A549 (cell line): ENCODE measurements at regions not wholly inside any gene's neighbourhood (a gene's known extent, or its start where the extent isn't known, plus 50 kb on each side); places are given as distances from the start of the nearest gene placed in this dataset.

Experiments used
- ATAC-seq, 2 experiments: fragments of 200-7000 bp in 1 of 2; fragments of >200 bp in 1 of 2; cut with Nextera tagmentation in 1 of 2; cut with Tn5 transposase in 1 of 2; 3 replicates each; pipeline versions ENCODE4 v1.8.0 to v1.9.1; 2018 to 2020; ENCODE audit warnings: mild to moderate bottlenecking in 1 of 2, moderate library complexity in 1 of 2
- CTCF ChIA-PET: fragments of 300-600 bp; sonication (Branson Sonifier 250); formaldehyde crosslinking; extraction: SDS; loops from one replicate; lab custom pipeline; 2021; ENCODE audit warnings: antibody characterized with exemption, inconsistent platforms; lab: Yijun Ruan, JAX
- POLR2A ChIA-PET: fragments of 350-600 bp; formaldehyde crosslinking; extraction: SDS; loops from one replicate; lab custom pipeline; 2021; ENCODE audit warnings: antibody characterized with exemption, inconsistent platforms; lab: Yijun Ruan, JAX
- DNase-seq, 2 experiments: peaks; one replicate each; pipeline versions ENCODE4 v3.0.0 to v3.0.0-alpha.2; 2011 to 2016; ENCODE audit warnings: low read depth in 1 of 2, low spot score in 1 of 2
- FAIRE-seq: peaks from 2 replicates; lab custom pipeline; 2011; peaks lifted over from hg19 to GRCh38; lab: Jason Lieb, UNC
- H3K27ac ChIP-seq, 2 experiments: fragments of >200 bp; sonication (Bioruptor Twin); formaldehyde crosslinking; 3 replicates each; pipeline ENCODE4 v1.5.1; 2016 to 2017
- H3K4me1 ChIP-seq: fragments of >200 bp; sonication (Bioruptor Twin); formaldehyde crosslinking; 3 replicates; pipeline ENCODE4 v1.6.1; 2016
- H3K4me2 ChIP-seq: fragments of >200 bp; sonication (Bioruptor Twin); formaldehyde crosslinking; 3 replicates; pipeline ENCODE4 v1.6.1; 2016
- H3K4me3 ChIP-seq: fragments of >200 bp; sonication (Bioruptor Twin); formaldehyde crosslinking; 3 replicates; pipeline ENCODE4 v1.5.1; 2016
- H3K9me3 ChIP-seq: fragments of >200 bp; sonication (Bioruptor Twin); formaldehyde crosslinking; 3 replicates; pipeline ENCODE4 v1.6.1; 2016
- BHLHE40 ChIP-seq: IDR thresholded peaks from 2 replicates; pipeline ENCODE4 v1.6.1; 2012; ENCODE audit warnings: low read depth, low read length, inconsistent platforms
- CBX8 ChIP-seq: fragments of 200-600 bp; sonication (generic); IDR thresholded peaks from 2 replicates; pipeline ENCODE4 v1.6.1; 2016
- EHF ChIP-seq: fragments of 250-450 bp; sonication (Bioruptor Pico); IDR thresholded peaks from 2 replicates; pipeline ENCODE4 v1.5.0; 2020; ENCODE audit warnings: mild to moderate bottlenecking
- FOSL2 ChIP-seq, 2 experiments: fragments of 450-650 bp in 1 of 2; fragments of >200 bp in 1 of 2; sonication (Bioruptor Twin) in 1 of 2; formaldehyde crosslinking; IDR thresholded peaks; 2 replicates each; pipeline versions ENCODE4 v1.5.0 to v1.6.1; 2016 to 2020; ENCODE audit warnings: mild to moderate bottlenecking in 1 of 2, moderate library complexity in 1 of 2
- HDAC2 ChIP-seq: fragments of 200-600 bp; sonication (generic); IDR thresholded peaks from 2 replicates; pipeline ENCODE4 v1.6.1; 2016
- HOXB5 ChIP-seq: fragments of 250-450 bp; sonication (Bioruptor Pico); IDR thresholded peaks from 2 replicates; pipeline ENCODE4 v1.5.0; 2020; ENCODE audit warnings: mild to moderate bottlenecking, moderate library complexity
- KDM1A ChIP-seq: fragments of 200-600 bp; sonication (generic); IDR thresholded peaks from 2 replicates; pipeline ENCODE4 v1.6.1; 2016; ENCODE audit warnings: low read depth, mild to moderate bottlenecking
- KDM5A ChIP-seq: fragments of 200-600 bp; sonication (generic); IDR thresholded peaks from 2 replicates; pipeline ENCODE4 v1.6.1; 2016; ENCODE audit warnings: antibody characterized with exemption, mild to moderate bottlenecking
- NFE2L2 ChIP-seq: fragments of 150-350 bp; conservative IDR thresholded peaks from 2 replicates; pipeline ENCODE4 v1.6.1; 2014; ENCODE audit warnings: low read length
- NR3C1 ChIP-seq: fragments of >200 bp; sonication (Bioruptor Twin); formaldehyde crosslinking; IDR thresholded peaks from 3 replicates; pipeline ENCODE4 v1.6.1; 2017
- POLR2AphosphoS2 ChIP-seq: conservative IDR thresholded peaks from 2 replicates; pipeline ENCODE4 v1.6.1; 2012; ENCODE audit warnings: low read length, improper control_type of control experiment, inconsistent platforms
- RAD21 ChIP-seq, 2 experiments: fragments of >200 bp in 1 of 2; sonication (Bioruptor Twin) in 1 of 2; formaldehyde crosslinking in 1 of 2; IDR thresholded peaks in 1 of 2; conservative IDR thresholded peaks in 1 of 2; 2 replicates in 1 of 2; 3 replicates in 1 of 2; pipeline ENCODE4 v1.6.1; 2012 to 2018; ENCODE audit warnings: inconsistent platforms in 1 of 2
- RCOR1 ChIP-seq: fragments of 150-350 bp; IDR thresholded peaks from 2 replicates; pipeline ENCODE4 v1.6.1; 2014; ENCODE audit warnings: antibody characterized with exemption, low read length, low read depth
- TP53 ChIP-seq: fragments of 250-450 bp; sonication (Bioruptor Pico); IDR thresholded peaks from 2 replicates; pipeline ENCODE4 v1.5.0; 2021; ENCODE audit warnings: mild to moderate bottlenecking, moderate library complexity
- ZC3H11A ChIP-seq: fragments of 450-650 bp; IDR thresholded peaks from 2 replicates; pipeline ENCODE4 v1.6.1; 2014; ENCODE audit warnings: antibody characterized with exemption, mild to moderate bottlenecking
- ZSCAN20 ChIP-seq: fragments of 250-450 bp; sonication (Bioruptor Pico); IDR thresholded peaks from 2 replicates; pipeline ENCODE4 v1.8.0; 2022; ENCODE audit warnings: mild to moderate bottlenecking, moderate library complexity
- WGBS: methylation state at CpG from one replicate; pipeline ENCODE4 v1.1.6; 2017; ENCODE audit errors: missing lambda C conversion rate; 5-methylcytosine and 5-hydroxymethylcytosine counted together
- TF ChIP-seq, protein P1 (sequence below): fragments of >200 bp; sonication (Bioruptor Twin); formaldehyde crosslinking; IDR thresholded peaks from 3 replicates; pipeline ENCODE4 v1.6.1; 2016
- TF ChIP-seq, protein P2 (sequence below): fragments of 200-600 bp; sonication (generic); IDR thresholded peaks from 2 replicates; pipeline ENCODE4 v1.6.1; 2016; ENCODE audit warnings: antibody characterized with exemption, mild to moderate bottlenecking, moderate library complexity
- TF ChIP-seq, protein P3 (sequence below): fragments of >200 bp; sonication (Bioruptor Twin); formaldehyde crosslinking; IDR thresholded peaks from 3 replicates; pipeline ENCODE4 v1.5.1; 2016
- TF ChIP-seq, protein P4 (sequence below): fragments of >200 bp; sonication (Bioruptor Twin); formaldehyde crosslinking; IDR thresholded peaks from 2 replicates; pipeline ENCODE4 v1.6.1; 2016
- TF ChIP-seq, protein P5 (sequence below): fragments of 250-450 bp; sonication (Bioruptor Pico); IDR thresholded peaks from 2 replicates; pipeline ENCODE4 v1.5.0; 2020; ENCODE audit warnings: low read depth, mild to moderate bottlenecking, moderate library complexity
- TF ChIP-seq, protein P6 (sequence below): IDR thresholded peaks from 2 replicates; pipeline ENCODE4 v1.6.1; 2012

DNA sequence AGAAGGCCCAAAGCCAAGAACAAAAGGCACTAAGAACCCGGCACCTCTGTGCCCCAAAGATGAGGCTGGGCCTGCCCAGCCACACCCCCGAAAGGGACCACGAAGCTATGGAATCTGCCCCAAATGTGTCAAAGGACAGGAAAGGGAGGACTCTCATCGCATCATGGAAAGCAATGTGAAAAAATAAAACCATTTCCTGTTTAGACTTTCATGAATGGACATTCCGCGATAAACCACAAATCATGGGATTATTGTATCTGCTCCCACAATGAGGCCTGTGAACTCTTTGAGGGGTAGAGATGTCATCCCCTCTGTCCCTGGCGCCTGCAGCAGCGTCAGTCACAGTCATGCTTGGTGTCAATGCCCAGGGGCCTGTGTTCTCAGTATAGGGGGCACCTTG lies 135.0 kb downstream of the COPRS start:
- no peak overlapping the region for H3K4me2 ChIP-seq
- no peak overlapping the region for H3K4me3 ChIP-seq
- no peak overlapping the region for H3K27ac ChIP-seq
- no peaks in the 10 kb centered on the region for H3K4me1 ChIP-seq
- no peak for FAIRE-seq
- CTCF ChIA-PET, result interaction anchor here (1.0 to 1.4 kb wide), 3 partner anchors 14 to 252 kb away, joined by 3 to 4 read pairs (median 3); no protein-coding TSS in a partner anchor
- no peak for ATAC-seq
- DNase-seq, result no peak
- no peaks in the 10 kb centered on the region for H3K9me3 ChIP-seq
- TF ChIP-seq CBX8, result no peak
- TF ChIP-seq KDM5A, result no peak
- 87% methylated on average over 8 of the region's 8 CpGs for WGBS
- POLR2A ChIA-PET, result no interaction called here

DNA sequence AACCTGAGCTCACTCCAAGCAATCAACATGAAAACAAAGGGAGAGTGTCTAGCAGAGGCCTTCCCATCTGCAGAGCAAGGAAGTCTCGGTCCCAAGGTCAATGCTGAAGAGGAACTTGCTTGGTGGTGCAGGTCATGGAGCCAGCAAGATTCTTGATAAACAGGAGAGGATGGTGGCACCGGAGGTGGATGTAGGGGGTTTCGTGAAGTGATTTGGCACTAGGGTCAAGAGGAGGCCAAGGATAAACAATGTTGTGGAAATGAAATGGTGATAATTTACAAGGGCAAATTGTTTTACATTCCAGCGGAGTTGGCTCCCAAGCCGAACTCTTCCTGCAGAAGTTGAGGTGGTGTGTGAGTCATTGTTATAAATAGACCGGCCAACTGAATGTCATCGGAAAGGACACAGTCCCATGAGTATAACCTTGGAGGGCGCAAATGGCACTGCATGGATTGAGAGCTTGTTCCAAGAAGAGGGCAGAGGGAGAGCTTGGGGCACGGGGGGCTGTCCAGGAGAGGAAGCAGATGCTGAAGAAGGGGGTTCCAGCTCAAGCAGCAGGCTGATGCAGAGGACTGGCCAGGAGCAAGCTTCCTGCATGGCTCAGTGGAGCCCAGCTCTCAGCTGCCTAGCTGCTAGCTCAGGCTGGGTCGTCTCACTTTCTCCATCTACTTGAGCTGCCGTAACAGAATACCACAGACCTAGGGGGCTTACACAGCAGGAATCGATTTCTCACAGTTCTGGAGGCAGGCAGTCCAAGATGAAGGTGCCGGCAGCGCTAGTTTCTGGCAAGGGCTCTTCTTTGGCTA lies 136.6 kb downstream of the COPRS start:
- ATAC-seq (peak in 1 of 2 experiments; percentile 16; a peak in 2 of 6 replicates), FAIRE-seq (no peak), DNase-seq (no peak)
- no peak overlapping the region for H3K27ac ChIP-seq
- H3K4me2 ChIP-seq, result no peak overlapping the region
- H3K9me3 ChIP-seq, result no peaks in the 10 kb centered on the region
- no peak overlapping the region for H3K4me3 ChIP-seq
- TF ChIP-seq ZC3H11A, result no peak
- no peak for TF ChIP-seq POLR2AphosphoS2
- no peak for TF ChIP-seq EHF (CRISPR knock-in tag)
- TF ChIP-seq TP53 (CRISPR knock-in tag), result no peak
- TF ChIP-seq RAD21 (conservative IDR thresholded peaks at IDR 0.05 in 1 of 2, IDR thresholded peaks at IDR 0.05 in 1 of 2), result no peak
- no peak for TF ChIP-seq HDAC2
- TF ChIP-seq, protein P1, sequence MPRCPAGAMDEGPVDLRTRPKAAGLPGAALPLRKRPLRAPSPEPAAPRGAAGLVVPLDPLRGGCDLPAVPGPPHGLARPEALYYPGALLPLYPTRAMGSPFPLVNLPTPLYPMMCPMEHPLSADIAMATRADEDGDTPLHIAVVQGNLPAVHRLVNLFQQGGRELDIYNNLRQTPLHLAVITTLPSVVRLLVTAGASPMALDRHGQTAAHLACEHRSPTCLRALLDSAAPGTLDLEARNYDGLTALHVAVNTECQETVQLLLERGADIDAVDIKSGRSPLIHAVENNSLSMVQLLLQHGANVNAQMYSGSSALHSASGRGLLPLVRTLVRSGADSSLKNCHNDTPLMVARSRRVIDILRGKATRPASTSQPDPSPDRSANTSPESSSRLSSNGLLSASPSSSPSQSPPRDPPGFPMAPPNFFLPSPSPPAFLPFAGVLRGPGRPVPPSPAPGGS, result no peak
- WGBS, result 56% methylated on average over 14 of the region's 14 CpGs
- POLR2A ChIA-PET, result no interaction called here
- no peaks in the 10 kb centered on the region for H3K4me1 ChIP-seq
- CTCF ChIA-PET, result interaction anchor here (1.1 to 1.4 kb wide), 2 partner anchors 16 to 30 kb away, joined by 3 read pairs; no protein-coding TSS in a partner anchor

DNA sequence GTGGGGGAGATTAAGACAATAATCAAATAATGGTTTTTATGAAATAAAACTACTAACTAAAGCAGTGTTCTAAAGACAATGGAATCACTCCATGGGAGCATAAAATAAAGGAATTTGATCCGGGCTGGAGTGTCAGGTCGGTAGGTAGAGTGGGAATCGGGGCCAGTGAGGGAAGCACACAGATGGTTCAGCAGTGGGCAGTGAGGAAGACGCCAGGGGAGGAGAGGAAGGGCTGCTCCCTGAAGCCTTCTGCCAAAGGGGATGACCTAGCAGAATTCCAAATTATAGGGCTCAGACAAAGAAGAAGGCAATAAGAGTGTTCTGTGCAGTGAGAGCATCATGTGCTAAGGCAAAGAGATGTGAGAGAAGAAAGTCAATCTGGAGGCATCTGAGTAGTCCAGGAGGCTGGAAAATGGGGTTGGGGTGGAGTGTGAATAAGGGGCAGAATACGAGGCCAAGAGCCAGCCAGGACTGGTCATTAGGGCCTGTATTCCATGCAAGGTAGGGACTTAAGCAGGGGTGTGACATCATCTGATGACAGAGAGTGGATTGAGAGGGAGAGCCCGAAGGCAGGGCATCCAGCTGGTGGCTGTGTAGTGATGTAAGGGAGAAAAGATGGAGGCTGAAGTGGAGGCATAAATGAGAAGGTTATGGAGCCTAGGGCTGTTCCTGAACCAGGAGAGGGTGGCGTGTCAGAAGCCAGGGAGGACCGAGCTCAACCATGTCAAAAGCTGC lies 137.6 kb downstream of the COPRS start:
- DNase-seq (no peak), FAIRE-seq (no peak), ATAC-seq (peak in 1 of 2 experiments; percentile 20; a peak in 2 of 6 replicates)
- Histone ChIP-seq H3K9me3 (no peaks in the 10 kb centered on the region), H3K4me3 (no peak overlapping the region), H3K27ac (no peak overlapping the region), H3K4me2 (no peak overlapping the region), H3K4me1 (no peaks in the 10 kb centered on the region)
- ChIA-PET CTCF (no interaction called here), POLR2A (no interaction called here)
- WGBS, result 60% methylated on average over 8 of the region's 8 CpGs
- TF ChIP-seq HDAC2 (no peak), ZC3H11A (no peak), KDM1A (no peak), HOXB5 (no peak), NR3C1 (no peak), RCOR1 (no peak), ZSCAN20 (no peak), FOSL2 (IDR thresholded peaks at IDR 0.05) (no peak), FOSL2 (CRISPR knock-in tag; IDR thresholded peaks at IDR 0.05) (no peak), KDM5A (no peak), NFE2L2 (no peak), EHF (CRISPR knock-in tag) (no peak), BHLHE40 (no peak)
- TF ChIP-seq, protein P2, sequence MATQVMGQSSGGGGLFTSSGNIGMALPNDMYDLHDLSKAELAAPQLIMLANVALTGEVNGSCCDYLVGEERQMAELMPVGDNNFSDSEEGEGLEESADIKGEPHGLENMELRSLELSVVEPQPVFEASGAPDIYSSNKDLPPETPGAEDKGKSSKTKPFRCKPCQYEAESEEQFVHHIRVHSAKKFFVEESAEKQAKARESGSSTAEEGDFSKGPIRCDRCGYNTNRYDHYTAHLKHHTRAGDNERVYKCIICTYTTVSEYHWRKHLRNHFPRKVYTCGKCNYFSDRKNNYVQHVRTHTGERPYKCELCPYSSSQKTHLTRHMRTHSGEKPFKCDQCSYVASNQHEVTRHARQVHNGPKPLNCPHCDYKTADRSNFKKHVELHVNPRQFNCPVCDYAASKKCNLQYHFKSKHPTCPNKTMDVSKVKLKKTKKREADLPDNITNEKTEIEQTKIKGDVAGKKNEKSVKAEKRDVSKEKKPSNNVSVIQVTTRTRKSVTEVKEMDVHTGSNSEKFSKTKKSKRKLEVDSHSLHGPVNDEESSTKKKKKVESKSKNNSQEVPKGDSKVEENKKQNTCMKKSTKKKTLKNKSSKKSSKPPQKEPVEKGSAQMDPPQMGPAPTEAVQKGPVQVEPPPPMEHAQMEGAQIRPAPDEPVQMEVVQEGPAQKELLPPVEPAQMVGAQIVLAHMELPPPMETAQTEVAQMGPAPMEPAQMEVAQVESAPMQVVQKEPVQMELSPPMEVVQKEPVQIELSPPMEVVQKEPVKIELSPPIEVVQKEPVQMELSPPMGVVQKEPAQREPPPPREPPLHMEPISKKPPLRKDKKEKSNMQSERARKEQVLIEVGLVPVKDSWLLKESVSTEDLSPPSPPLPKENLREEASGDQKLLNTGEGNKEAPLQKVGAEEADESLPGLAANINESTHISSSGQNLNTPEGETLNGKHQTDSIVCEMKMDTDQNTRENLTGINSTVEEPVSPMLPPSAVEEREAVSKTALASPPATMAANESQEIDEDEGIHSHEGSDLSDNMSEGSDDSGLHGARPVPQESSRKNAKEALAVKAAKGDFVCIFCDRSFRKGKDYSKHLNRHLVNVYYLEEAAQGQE, result no peak
- TF ChIP-seq, protein P3, sequence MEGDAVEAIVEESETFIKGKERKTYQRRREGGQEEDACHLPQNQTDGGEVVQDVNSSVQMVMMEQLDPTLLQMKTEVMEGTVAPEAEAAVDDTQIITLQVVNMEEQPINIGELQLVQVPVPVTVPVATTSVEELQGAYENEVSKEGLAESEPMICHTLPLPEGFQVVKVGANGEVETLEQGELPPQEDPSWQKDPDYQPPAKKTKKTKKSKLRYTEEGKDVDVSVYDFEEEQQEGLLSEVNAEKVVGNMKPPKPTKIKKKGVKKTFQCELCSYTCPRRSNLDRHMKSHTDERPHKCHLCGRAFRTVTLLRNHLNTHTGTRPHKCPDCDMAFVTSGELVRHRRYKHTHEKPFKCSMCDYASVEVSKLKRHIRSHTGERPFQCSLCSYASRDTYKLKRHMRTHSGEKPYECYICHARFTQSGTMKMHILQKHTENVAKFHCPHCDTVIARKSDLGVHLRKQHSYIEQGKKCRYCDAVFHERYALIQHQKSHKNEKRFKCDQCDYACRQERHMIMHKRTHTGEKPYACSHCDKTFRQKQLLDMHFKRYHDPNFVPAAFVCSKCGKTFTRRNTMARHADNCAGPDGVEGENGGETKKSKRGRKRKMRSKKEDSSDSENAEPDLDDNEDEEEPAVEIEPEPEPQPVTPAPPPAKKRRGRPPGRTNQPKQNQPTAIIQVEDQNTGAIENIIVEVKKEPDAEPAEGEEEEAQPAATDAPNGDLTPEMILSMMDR, result no peak
- TF ChIP-seq, protein P4, sequence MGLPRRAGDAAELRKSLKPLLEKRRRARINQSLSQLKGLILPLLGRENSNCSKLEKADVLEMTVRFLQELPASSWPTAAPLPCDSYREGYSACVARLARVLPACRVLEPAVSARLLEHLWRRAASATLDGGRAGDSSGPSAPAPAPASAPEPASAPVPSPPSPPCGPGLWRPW, result no peak
- TF ChIP-seq, protein P5, sequence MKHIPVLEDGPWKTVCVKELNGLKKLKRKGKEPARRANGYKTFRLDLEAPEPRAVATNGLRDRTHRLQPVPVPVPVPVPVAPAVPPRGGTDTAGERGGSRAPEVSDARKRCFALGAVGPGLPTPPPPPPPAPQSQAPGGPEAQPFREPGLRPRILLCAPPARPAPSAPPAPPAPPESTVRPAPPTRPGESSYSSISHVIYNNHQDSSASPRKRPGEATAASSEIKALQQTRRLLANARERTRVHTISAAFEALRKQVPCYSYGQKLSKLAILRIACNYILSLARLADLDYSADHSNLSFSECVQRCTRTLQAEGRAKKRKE (CRISPR knock-in tag), result no peak
- TF ChIP-seq, protein P6, sequence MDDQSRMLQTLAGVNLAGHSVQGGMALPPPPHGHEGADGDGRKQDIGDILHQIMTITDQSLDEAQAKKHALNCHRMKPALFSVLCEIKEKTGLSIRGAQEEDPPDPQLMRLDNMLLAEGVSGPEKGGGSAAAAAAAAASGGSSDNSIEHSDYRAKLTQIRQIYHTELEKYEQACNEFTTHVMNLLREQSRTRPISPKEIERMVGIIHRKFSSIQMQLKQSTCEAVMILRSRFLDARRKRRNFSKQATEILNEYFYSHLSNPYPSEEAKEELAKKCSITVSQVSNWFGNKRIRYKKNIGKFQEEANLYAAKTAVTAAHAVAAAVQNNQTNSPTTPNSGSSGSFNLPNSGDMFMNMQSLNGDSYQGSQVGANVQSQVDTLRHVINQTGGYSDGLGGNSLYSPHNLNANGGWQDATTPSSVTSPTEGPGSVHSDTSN, result no peak
